Activated naive CD4-positive, alpha-beta T cell treated with anti-CD3 and anti-CD28 coated beads, Interleukin-2, amount 50 U/mL, for 72 hours (primary cell): ENCODE measurements at regions not wholly inside any gene's neighbourhood (a gene's known extent, or its start where the extent isn't known, plus 50 kb on each side); places are given as distances from the start of the nearest gene placed in this dataset.

Experiments used
- ATAC-seq, 2 donors: fragments of 150-1000 bp; cut with Tn5 transposase; 2 replicates each; pipeline ENCODE4 v1.10.0; 2021; ENCODE audit warnings: mild to moderate bottlenecking in 2 of 2, moderate library complexity in 2 of 2
- DNase-seq, 2 donors: peaks; one replicate each; pipeline ENCODE4 v3.0.0; 2021 to 2022; ENCODE audit warnings: low spot score in 2 of 2
- H3K27ac Mint-ChIP-seq, 2 donors: one replicate each; pipeline ENCODE4 v1.8.0; 2022; ENCODE audit warnings: mild to moderate bottlenecking in 2 of 2, mixed read lengths in 2 of 2
- H3K36me3 Mint-ChIP-seq, 2 donors: one replicate each; pipeline ENCODE4 v1.8.0; 2022; ENCODE audit warnings: mixed read lengths in 2 of 2
- H3K9me3 Mint-ChIP-seq, 2 donors: one replicate each; pipeline ENCODE4 v1.8.0; 2022; ENCODE audit warnings: mixed read lengths in 2 of 2

DNA sequence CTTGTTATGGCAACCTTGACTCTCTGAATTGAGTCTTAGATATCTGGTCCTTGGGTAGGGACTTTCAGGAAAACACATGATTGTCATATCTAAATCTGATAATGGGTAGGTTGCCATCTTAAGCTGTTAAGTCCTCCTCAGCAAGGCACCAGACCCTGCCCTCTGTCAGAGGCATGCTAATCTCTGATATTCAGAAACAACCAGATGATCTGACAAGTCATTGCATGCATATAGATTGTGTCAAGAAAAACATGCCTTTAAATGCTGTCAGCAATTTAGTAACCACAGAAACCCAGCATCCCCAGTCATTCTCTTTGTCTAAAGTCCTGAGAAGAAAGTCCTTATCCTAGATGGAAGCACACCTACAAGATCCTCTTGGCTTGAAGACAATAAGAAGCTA, 149.1 kb downstream of the EDN1 start:
- DNase-seq (no peak), ATAC-seq (no peak)
- peaks cover 0 to 6% of the 10 kb centered on the region in 2 donors for H3K36me3 Mint-ChIP-seq
- H3K27ac Mint-ChIP-seq: no peak overlapping the region
- peaks cover 0 to 3% of the 10 kb centered on the region in 2 donors for H3K9me3 Mint-ChIP-seq

DNA sequence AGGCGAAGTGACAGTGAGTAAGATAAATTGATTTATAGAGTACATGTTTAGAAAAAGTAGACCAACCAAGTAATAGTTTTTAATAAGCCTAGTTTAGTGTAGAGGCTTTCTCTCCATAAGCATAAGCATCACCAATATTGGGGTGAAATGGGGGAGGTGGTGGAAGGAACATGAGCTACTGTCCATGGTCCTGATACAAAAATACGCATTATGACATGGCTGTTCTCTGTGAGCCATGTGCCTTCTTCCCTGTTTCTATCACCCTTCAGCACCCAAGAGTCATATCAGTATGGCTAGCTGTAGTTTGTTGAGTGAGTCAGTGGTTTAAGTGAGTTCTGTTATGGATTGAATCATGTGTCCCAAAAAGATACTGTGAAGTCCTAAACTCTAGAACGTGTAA, 150.8 kb downstream of the EDN1 start:
- no peak for ATAC-seq
- no peak for DNase-seq
- no peak overlapping the region for H3K27ac Mint-ChIP-seq
- H3K9me3 Mint-ChIP-seq: peaks cover 0 to 3% of the 10 kb centered on the region in 2 donors
- no peaks in the 10 kb centered on the region for H3K36me3 Mint-ChIP-seq

DNA sequence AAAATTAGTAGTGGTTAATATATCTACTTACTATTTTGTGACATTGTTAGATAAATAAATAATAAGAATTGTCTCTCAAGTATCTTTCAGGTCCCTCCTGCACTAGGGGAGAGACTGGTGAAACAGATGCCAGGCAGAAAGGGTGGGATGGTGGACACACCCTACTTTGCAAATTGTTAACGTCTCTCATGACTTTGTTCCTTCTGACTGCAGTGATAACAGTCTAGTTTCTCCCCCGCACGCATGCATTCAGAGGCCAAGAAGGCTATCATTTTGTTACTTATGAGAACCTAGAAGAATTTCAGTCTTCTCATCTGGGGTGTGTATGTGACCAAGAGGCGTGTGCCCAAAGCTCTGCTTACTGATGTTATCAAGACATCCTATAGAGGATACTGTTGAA, 152.3 kb downstream of the EDN1 start:
- H3K36me3 Mint-ChIP-seq: no peaks in the 10 kb centered on the region
- DNase-seq (no peak), ATAC-seq (no peak)
- H3K9me3 Mint-ChIP-seq: peaks cover 0 to 3% of the 10 kb centered on the region in 2 donors
- H3K27ac Mint-ChIP-seq: no peak overlapping the region

DNA sequence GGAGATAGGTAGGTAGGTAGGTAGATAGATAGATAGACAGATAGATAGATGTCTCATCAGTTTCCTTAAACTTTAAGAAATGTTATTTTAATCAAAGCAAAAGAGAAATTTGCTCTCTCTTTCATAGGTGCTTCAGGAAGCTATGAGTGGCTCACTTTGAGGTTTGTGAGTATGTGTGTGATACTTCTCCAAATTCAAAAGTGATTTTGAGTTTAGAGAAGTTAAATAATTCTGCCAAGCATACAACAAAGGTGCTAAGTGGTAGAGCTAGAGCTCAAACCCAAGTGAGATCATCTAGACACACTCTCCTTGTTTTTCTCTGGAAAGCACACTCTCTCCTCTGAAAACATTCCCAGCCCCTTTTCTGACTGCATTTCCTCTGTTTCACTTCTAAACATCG, 156.2 kb downstream of the EDN1 start:
- no peak for DNase-seq
- Mint-ChIP-seq H3K9me3 (peaks cover 4 to 5% of the 10 kb centered on the region in 2 donors), H3K36me3 (peaks cover 4 to 6% of the 10 kb centered on the region in 2 donors), H3K27ac (no peak overlapping the region)
- no peak for ATAC-seq

DNA sequence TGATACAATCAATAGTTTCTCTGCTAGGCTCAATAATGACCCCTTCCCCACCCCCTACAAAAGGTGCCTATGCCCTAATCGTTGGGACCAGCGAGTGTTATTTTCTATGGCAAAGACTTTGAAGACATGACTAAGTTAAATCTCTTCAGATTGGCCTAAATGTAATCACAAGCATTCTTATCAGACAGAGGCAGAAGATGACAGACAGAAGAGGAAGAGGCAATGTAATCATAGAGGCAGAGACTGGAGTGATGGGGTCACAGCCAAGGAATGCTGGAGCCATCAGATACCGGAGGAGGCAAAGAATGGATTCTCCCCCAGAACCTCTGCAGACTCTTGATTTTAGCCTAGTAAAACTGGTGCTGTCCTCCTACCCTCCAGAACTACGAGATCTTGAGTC, 159.3 kb downstream of the EDN1 start:
- Mint-ChIP-seq H3K27ac (no peak overlapping the region), H3K36me3 (peaks cover 11 to 15% of the 10 kb centered on the region in 2 donors), H3K9me3 (peaks cover 15 to 26% of the 10 kb centered on the region in 2 donors)
- DNase-seq (no peak), ATAC-seq (no peak)

DNA sequence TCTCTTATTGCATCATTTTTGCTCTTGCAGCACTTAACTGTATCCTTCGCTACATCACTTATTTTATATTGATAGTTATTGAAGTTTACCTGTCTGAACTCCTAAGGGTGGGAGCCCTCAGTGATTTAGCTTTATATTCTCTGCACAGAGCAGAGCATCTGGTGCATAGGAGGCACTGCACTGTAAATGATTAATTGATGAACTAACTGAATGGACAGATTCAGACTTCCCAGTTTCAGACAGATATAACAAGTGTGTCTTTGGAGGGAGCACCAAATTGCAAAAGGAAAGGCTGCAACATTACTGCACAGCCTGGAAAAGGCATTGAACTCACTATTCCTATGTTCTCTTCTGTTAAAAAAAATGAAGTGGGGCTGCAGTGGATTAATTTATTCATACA, 160.3 kb downstream of the EDN1 start:
- H3K27ac Mint-ChIP-seq: no peak overlapping the region

DNA sequence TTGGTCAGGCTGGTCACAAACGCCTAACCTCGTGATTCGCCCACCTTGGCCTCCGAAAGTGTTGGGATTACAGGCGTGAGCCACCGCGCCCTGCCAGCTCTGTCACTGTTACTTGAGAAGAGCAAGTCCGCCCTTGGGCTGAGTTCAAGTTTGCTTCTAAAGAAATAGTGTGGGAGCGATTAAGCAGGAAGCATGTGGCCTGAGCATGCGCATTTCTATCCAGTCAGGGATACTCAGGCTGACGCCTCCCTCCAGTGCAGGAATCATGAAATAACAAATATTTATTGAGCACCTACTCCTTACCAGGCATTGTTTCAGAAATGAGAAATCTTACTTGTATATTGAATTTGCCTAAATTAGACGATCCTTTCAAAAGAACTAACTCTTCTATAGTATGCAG, 166.2 kb downstream of the EDN1 start:
- no peak for ATAC-seq
- Mint-ChIP-seq H3K9me3 (peaks cover 16 to 25% of the 10 kb centered on the region in 2 donors), H3K27ac (no peak overlapping the region), H3K36me3 (peaks cover 7 to 9% of the 10 kb centered on the region in 2 donors)
- DNase-seq: no peak

More for the DNA sequence above, 160.3 kb downstream of the EDN1 start:
- Mint-ChIP-seq H3K36me3 (peaks cover 11 to 15% of the 10 kb centered on the region in 2 donors), H3K9me3 (peaks cover 20 to 30% of the 10 kb centered on the region in 2 donors)
- ATAC-seq (no peak), DNase-seq (no peak)

DNA sequence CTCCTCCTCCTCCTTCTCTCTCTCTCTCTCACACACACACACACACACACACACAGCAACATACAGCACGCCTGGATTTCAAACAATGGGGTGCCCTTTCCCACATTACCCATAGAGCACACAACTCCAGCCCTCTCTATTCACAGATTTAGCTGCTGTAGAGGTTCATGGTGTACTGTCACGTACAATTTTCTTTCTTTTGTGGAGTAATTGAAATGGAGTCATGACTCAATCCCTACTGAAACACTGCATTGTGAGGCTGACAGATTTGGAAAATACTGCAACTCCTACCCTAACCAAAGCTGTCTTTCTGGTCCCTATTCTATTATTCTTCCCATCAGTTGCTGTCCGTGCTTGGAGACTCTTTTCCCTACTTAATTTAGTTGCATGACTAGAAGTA, 166.9 kb downstream of the EDN1 start:
- Mint-ChIP-seq H3K27ac (no peak overlapping the region), H3K9me3 (peaks cover 16 to 20% of the 10 kb centered on the region in 2 donors), H3K36me3 (peaks cover 7 to 9% of the 10 kb centered on the region in 2 donors)
- DNase-seq (no peak), ATAC-seq (no peak)

DNA sequence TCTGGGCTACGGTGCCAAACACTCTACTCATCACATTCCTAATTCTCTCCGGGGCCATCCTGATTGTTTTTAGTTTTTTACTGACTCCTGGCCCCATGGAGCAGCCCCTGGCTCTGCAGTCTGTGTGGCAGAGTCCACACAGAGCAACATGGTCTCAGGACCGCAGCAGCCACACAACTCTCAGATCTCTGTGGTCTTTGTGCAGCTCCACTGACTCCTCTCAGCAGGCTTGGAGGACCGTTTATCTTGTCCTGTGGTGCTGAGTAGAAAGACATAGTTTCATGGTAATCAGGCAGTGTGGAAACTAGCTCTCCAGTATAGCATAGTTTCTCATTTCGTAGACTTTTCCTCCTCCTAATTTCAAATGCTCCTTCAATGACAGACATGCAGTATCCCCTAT, 168.4 kb downstream of the EDN1 start:
- DNase-seq (no peak), ATAC-seq (no peak)
- H3K27ac Mint-ChIP-seq: no peak overlapping the region
- H3K36me3 Mint-ChIP-seq: peaks cover 1 to 3% of the 10 kb centered on the region in 2 donors
- peaks cover 10 to 11% of the 10 kb centered on the region in 2 donors for H3K9me3 Mint-ChIP-seq

DNA sequence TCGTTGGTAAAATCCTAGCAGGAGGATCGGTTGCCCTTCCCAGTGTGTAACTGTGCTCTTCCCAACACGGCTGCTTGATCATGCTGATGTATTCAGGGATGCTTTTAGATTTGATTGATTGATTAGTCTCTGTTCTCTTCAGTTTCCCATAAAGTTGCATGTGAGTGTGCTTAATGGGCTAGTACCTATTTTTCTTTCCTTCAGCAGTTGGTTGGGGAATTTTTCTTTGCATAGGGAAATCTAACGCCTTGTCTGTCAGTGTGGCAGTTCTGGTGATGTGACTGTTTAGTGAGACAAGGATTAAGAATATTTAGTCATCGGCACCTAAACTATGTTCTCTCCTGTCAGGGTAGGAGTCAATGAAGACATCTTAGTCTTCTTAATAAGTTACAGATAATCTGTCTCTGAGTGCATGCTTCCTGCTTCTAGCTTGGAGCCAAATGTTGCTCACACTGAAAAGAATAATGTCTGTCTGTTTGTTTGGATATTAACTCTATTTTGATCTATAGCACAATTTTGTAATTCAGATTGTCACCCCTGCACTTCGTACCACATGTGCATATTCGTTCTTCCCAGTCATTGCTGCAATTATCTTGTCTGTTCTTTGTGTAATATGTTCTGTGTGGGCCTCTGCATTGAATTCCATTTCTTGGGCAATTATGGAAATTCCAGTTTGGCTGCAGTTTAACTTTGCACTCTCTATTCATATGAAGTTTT, 169.9 kb downstream of the EDN1 start:
- no peak for ATAC-seq
- no peaks in the 10 kb centered on the region for H3K9me3 Mint-ChIP-seq
- no peaks in the 10 kb centered on the region for H3K36me3 Mint-ChIP-seq
- no peak overlapping the region for H3K27ac Mint-ChIP-seq
- DNase-seq: no peak

DNA sequence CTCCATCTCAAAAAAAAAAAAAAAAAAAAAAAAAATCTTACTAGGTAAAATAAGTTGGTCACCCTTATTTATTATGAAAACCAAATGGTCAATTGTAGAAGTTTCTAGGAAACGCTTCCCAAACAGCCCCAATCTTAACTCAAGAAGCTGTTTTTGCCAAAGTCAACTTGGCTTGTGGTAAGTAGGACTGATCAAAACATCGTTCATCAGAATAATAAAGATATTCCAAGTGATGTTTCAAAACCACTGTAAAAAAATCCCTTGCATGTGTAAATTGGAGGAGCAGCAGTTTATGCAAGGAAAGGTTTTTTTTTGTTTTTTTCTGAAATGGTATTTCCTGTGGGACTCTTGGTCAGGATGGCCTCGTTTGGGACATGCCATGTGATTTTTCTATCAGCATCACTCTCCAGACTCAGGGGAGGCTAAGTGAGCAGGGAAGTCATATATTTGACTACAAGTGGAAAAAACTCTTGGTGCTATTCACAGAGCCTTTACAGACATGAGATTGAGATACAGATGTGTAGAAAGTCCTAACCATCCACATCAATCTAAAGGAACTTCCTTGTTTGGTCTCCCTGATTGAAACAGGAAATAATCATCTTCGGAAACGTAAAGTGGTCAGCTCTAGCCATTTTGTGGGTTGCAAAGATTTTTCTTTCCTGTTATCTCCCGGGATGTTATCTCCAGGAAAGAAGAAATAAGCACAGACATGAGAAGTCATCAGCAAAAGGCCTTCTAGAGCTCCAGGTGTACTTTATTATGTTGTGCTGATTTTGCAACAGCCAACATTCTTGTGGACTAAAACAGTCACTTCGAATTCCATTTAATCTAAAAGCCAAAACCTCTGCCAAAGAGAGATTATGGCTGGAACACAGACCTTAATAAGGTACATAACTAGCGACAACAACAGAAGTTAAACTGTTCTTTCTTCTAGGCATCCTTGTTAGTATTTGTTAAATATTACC, 177.8 kb downstream of the EDN1 start:
- no peak for DNase-seq
- no peaks in the 10 kb centered on the region for H3K36me3 Mint-ChIP-seq

DNA sequence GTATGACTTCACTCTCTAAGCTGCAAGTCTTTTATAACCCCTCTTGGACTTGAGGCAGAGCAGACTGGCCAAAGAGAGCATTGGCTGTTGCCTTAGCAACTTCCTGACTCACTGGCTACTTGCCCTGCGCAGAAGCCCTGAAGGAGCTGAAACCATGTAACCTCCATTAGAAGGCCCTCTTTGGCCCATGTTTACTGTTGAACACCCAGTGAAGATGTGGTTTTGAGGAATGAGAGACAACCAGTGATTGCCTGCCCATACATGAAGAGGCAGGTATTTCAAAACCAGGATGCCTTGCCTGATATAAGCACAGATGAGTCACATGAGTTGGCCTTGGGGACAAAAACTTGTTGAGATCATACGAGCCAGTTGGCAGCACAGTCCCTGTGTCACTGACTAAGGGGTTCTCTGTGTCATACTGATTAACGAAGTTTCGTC, 182.5 kb downstream of the EDN1 start:
- no peaks in the 10 kb centered on the region for H3K9me3 Mint-ChIP-seq
- no peak overlapping the region for H3K27ac Mint-ChIP-seq
- H3K36me3 Mint-ChIP-seq: no peaks in the 10 kb centered on the region
- ATAC-seq (peak in 1 of 2 donors; percentile 16), DNase-seq (no peak)

More for the DNA sequence above, 177.8 kb downstream of the EDN1 start:
- H3K27ac Mint-ChIP-seq: no peak overlapping the region
- H3K9me3 Mint-ChIP-seq: no peaks in the 10 kb centered on the region
- ATAC-seq: no peak

DNA sequence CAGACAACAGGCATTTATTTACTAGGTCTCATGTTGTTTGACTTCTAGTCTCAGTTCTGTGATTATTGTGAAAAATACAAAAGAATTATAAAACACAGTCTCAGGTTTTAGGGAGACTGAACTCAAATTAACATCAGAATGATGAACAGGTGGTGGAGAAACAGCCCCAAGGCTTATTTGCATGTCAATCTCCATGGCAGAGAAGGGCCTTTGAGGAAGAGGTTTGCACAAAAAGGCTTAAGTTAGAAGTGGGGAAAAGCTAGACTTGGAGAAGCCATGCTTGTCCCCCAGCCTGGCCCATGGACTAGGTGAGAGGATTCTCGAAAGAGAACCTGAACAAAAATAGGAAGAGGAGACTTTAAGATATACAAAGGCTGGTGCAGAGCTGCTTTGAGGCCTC, 183.3 kb downstream of the EDN1 start:
- ATAC-seq: no peak
- DNase-seq: no peak
- Mint-ChIP-seq H3K9me3 (no peaks in the 10 kb centered on the region), H3K36me3 (no peaks in the 10 kb centered on the region), H3K27ac (no peak overlapping the region)

DNA sequence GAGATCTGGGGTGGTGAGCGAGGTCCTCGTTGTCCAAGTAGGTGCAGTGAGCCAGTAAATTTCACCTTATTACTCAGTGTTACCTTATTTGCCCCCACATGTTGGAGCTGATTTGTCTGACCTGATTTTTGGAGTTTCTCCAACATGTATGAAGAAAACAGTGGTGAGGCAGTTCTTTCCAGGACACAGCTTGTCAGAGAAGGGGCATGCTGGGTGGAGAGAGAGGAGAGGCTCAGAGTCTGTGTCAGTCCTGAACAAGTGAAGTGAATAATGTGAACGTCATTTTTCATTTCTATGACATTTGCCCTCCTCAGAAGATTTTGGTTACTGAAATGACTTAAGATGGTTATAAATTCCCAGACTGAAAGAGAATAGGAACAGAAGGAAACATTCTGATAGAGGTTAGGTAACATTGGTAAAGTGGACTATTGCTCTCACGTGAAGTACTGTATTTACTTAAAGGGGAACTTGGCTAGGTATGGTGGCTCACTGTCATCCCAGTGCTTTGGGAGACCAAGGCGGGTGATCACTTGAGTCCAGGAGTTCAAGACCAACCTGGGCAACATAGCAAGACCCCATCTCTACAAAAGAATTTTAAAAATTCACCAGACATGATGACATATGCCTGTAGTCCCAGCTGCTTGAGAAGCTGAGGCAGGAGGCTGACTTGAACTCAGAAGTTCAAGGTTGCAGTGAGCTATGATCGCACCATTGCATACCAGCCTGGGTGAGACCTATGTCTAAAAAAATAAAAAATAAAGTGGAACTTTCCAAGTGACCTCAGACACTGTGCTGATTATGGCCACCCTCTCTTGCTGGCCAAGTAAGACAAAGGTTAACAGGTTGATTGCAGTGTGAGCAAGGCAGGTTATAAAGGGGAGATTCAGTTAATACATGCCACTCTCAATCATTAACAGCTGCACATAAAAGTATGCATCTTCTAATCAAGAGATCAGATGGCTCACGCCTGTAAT, 184.3 kb downstream of the EDN1 start:
- no peaks in the 10 kb centered on the region for H3K9me3 Mint-ChIP-seq
- ATAC-seq (peak in 1 of 2 donors; percentile 61), DNase-seq (no peak)
- no peak overlapping the region for H3K27ac Mint-ChIP-seq
- H3K36me3 Mint-ChIP-seq: peaks cover 0 to 4% of the 10 kb centered on the region in 2 donors

DNA sequence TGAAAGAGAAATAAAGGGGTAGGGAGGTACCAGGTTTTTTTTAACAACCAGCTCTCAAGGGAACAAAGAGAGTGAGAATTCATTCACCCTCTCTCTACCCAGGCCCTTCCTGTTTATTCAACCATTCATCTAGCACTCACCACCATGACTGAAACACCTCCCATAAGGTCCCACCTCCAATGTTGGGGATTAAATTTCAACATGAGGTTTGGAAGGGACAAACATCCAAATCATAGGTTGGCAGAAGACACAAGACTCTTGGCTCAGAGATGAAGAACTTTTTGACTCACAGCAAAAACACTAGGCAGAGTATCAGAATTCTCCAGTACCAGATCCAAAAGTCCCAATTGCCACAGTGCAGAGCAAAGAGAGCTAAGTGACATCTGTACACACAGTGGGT, 186.3 kb downstream of the EDN1 start:
- no peak overlapping the region for H3K27ac Mint-ChIP-seq
- no peak for DNase-seq
- peaks cover 4 to 9% of the 10 kb centered on the region in 2 donors for H3K9me3 Mint-ChIP-seq
- ATAC-seq: no peak
- H3K36me3 Mint-ChIP-seq: peaks cover 0 to 18% of the 10 kb centered on the region in 2 donors

DNA sequence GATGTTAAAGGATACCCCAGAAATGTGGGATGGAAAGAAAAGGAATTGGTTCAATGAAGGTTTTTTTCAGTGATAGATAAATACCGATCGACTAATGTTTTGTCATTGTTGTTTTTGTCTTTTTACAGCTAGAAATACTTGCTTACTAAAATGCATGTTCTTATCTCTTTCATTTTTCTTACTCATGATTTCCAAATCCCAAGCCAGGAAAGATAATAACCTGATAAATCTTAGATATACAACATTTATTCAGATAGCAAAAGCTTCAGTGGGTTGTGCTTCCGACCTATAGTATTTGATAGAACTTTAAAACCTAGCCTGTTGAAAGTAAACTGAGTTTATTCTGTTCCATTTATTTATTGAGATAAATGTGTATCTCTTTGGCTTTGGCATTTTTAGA, 187.5 kb downstream of the EDN1 start:
- no peak for DNase-seq
- Mint-ChIP-seq H3K27ac (no peak overlapping the region), H3K36me3 (peaks cover 0 to 18% of the 10 kb centered on the region in 2 donors), H3K9me3 (peaks cover 4 to 9% of the 10 kb centered on the region in 2 donors)
- no peak for ATAC-seq
